IMR-90 (cell line): ENCODE measurements at regions not wholly inside any gene's neighbourhood (a gene's known extent, or its start where the extent isn't known, plus 50 kb on each side); places are given as distances from the start of the nearest gene placed in this dataset.

Experiments
- MAFK ChIP-seq: IDR thresholded peaks from 2 replicates; pipeline ENCODE4 v1.6.1; 2012; ENCODE audit warnings: low read depth, low read length, improper control_type of control experiment
- POLR2A ChIP-seq: IDR thresholded peaks from 2 replicates; pipeline ENCODE4 v1.6.1; 2012; ENCODE audit warnings: mild to moderate bottlenecking, low read depth, low read length
- TF ChIP-seq, protein P1 (sequence below): conservative IDR thresholded peaks from 2 replicates; pipeline ENCODE4 v1.5.1; 2012; ENCODE audit warnings: mild to moderate bottlenecking, low read depth, low read length, improper control_type of control experiment

DNA sequence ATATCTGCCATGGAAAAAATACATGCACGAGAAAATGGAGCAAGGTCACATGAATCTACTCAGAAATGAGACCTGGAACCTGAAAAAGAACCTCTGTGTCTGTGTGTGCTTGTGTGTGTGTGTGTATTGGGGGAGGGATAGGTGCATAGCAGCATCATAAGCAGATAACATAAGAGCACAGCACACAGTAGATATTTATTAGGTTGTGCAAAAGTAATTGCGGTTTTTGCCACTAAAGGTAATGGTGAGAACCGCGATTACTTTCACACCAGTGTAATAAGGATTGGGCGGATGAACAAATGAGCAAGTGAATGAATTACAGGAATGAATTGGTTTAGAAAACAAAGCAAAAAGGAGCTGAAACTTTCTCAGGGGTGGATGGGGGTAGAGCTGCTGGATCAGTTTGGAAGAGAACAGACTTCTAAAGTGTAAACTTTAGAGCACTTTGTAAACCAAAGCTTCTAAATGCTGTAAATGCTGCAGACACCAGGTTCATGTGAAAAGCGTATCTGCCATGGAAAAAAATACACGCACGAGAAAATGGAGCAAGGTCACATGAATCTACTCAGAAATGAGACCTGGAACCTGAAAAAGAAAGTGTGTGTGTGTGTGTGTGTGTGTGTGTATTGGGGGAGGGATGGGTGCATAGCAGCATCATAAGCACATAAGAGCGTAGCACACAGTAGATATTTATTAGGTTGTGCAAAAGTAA, 156.9 kb downstream of the TOMM20 start:
- TF ChIP-seq POLR2A (no peak; the same call in 1 of the 2 replicates), MAFK (no peak)
- TF ChIP-seq, protein P1, sequence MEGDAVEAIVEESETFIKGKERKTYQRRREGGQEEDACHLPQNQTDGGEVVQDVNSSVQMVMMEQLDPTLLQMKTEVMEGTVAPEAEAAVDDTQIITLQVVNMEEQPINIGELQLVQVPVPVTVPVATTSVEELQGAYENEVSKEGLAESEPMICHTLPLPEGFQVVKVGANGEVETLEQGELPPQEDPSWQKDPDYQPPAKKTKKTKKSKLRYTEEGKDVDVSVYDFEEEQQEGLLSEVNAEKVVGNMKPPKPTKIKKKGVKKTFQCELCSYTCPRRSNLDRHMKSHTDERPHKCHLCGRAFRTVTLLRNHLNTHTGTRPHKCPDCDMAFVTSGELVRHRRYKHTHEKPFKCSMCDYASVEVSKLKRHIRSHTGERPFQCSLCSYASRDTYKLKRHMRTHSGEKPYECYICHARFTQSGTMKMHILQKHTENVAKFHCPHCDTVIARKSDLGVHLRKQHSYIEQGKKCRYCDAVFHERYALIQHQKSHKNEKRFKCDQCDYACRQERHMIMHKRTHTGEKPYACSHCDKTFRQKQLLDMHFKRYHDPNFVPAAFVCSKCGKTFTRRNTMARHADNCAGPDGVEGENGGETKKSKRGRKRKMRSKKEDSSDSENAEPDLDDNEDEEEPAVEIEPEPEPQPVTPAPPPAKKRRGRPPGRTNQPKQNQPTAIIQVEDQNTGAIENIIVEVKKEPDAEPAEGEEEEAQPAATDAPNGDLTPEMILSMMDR, result no peak
